SU-DHL-6 (cell line): ENCODE measurements at regions not wholly inside any gene's neighbourhood (a gene's known extent, or its start where the extent isn't known, plus 50 kb on each side); places are given as distances from the start of the nearest gene placed in this dataset.

Experiments
- H2AFZ ChIP-seq: fragments of 200-600 bp; sonication (generic); 2 replicates; pipeline ENCODE4 v1.6.1; 2014; ENCODE audit warnings: low read depth, mild to moderate bottlenecking, moderate library complexity, mixed read lengths, antibody characterized with exemption, low read length; ENCODE audit not compliant: severe bottlenecking
- H3F3A ChIP-seq: fragments of 200-600 bp; shearing (Covaris generic); 2 replicates; pipeline ENCODE4 v1.6.0; 2016; ENCODE audit warnings: antibody characterized with exemption, mild to moderate bottlenecking; ENCODE audit not compliant: insufficient read depth
- H3K27ac ChIP-seq: fragments of 200-600 bp; sonication (generic); 2 replicates; pipeline ENCODE4 v1.5.1; 2016; ENCODE audit warnings: low read depth, mild to moderate bottlenecking, low read length, moderate library complexity, mixed read lengths
- H3K27me3 ChIP-seq: fragments of 200-600 bp; sonication (generic), shearing (Covaris generic); 2 replicates; pipeline ENCODE4 v1.6.0; 2014; ENCODE audit warnings: mild to moderate bottlenecking, low read length
- H3K36me3 ChIP-seq: fragments of 200-600 bp; sonication (generic); 2 replicates; pipeline ENCODE4 v1.6.1; 2014; ENCODE audit warnings: mild to moderate bottlenecking, low read length, mixed read lengths
- H3K4me2 ChIP-seq: fragments of 300-600, 200-600 bp; shearing (Covaris generic), sonication (generic); 2 replicates; pipeline ENCODE4 v1.6.0; 2014; ENCODE audit warnings: low read length, low read depth, mild to moderate bottlenecking; ENCODE audit not compliant: poor library complexity, severe bottlenecking
- H3K4me3 ChIP-seq: fragments of 200-600 bp; sonication (generic); 2 replicates; pipeline ENCODE4 v1.5.1; 2014; ENCODE audit warnings: antibody characterized with exemption, low read length, mild to moderate bottlenecking, mixed read lengths; ENCODE audit not compliant: insufficient read depth, poor library complexity, severe bottlenecking
- H3K79me2 ChIP-seq: fragments of 200-600 bp; sonication (generic); 2 replicates; pipeline ENCODE4 v1.6.1; 2014; ENCODE audit warnings: mild to moderate bottlenecking, low read length, moderate library complexity; ENCODE audit not compliant: insufficient read depth
- H3K9ac ChIP-seq: fragments of 200-600 bp; sonication (generic); 2 replicates; pipeline ENCODE4 v1.7.0; 2014; ENCODE audit warnings: mild to moderate bottlenecking, low read length
- H3K9me2 ChIP-seq: fragments of 200-600 bp; sonication (generic); replicated peaks from 2 replicates; pipeline ENCODE4 v1.6.1; 2014; ENCODE audit warnings: low read length; ENCODE audit not compliant: insufficient read depth
- H3K9me3 ChIP-seq: fragments of 200-600 bp; sonication (generic); 2 replicates; pipeline ENCODE4 v1.6.1; 2014; ENCODE audit warnings: low read length, mixed read lengths; ENCODE audit not compliant: insufficient read depth
- H4K20me1 ChIP-seq: fragments of 200-600 bp; sonication (generic); 2 replicates; pipeline ENCODE4 v1.6.1; 2014; ENCODE audit warnings: low read depth, mild to moderate bottlenecking, antibody characterized with exemption, low read length, moderate library complexity, mixed read lengths
- CTCF ChIP-seq: fragments of 200-600 bp; sonication (generic); IDR thresholded peaks from one replicate; pipeline ENCODE4 v1.5.1; 2017; ENCODE audit warnings: antibody characterized with exemption, mild to moderate bottlenecking, low read length, moderate library complexity; ENCODE audit not compliant: insufficient read depth, poor library complexity, severe bottlenecking
- EZH2phosphoT487 ChIP-seq: fragments of 200-600 bp; sonication (generic), shearing (Covaris generic); conservative IDR thresholded peaks from 2 replicates; pipeline ENCODE4 v1.6.1; 2018; ENCODE audit warnings: mild to moderate bottlenecking, antibody characterized with exemption, low read length, moderate library complexity, mixed read lengths

- no peak overlapping the region for H3K27ac ChIP-seq
- no peak overlapping the region for H3K4me2 ChIP-seq
- H2AFZ ChIP-seq: no peak overlapping the region
- no peaks in the 10 kb centered on the region for H3F3A ChIP-seq
- TF ChIP-seq EZH2phosphoT487 (no peak), CTCF (no peak)
- H3K79me2 ChIP-seq: no peaks in the 10 kb centered on the region
- no peaks in the 10 kb centered on the region for H4K20me1 ChIP-seq
- H3K9me2 ChIP-seq: no peaks in the 10 kb centered on the region
- H3K27me3 ChIP-seq: no peaks in the 10 kb centered on the region
- H3K36me3 ChIP-seq: no peaks in the 10 kb centered on the region
- H3K4me3 ChIP-seq: no peak overlapping the region
- H3K9me3 ChIP-seq: no peaks in the 10 kb centered on the region
- H3K9ac ChIP-seq: no peak overlapping the region
These were observed 597.7 kb upstream of the BTBD3 start for GRCh38 chr20:11320033-11320432.

- H3K79me2 ChIP-seq: no peaks in the 10 kb centered on the region
- H3K4me3 ChIP-seq: no peak overlapping the region
- TF ChIP-seq CTCF (no peak), EZH2phosphoT487 (no peak)
- H3K4me2 ChIP-seq: no peak overlapping the region
- no peaks in the 10 kb centered on the region for H3F3A ChIP-seq
- no peaks in the 10 kb centered on the region for H3K27me3 ChIP-seq
- no peak overlapping the region for H3K9ac ChIP-seq
- H2AFZ ChIP-seq: no peak overlapping the region
- H3K36me3 ChIP-seq: no peaks in the 10 kb centered on the region
- no peaks in the 10 kb centered on the region for H3K9me2 ChIP-seq
- H3K9me3 ChIP-seq: no peaks in the 10 kb centered on the region
- H4K20me1 ChIP-seq: no peaks in the 10 kb centered on the region
- no peak overlapping the region for H3K27ac ChIP-seq
These were observed 593.9 kb upstream of the BTBD3 start for GRCh38 chr20:11323816-11324215.

GRCh38 chr20:11324990-11325389 is 592.7 kb upstream of the BTBD3 start:
- H3K9ac ChIP-seq: no peak overlapping the region
- no peak overlapping the region for H3K4me3 ChIP-seq
- no peaks in the 10 kb centered on the region for H3K36me3 ChIP-seq
- H3K9me3 ChIP-seq: no peaks in the 10 kb centered on the region
- H3F3A ChIP-seq: no peaks in the 10 kb centered on the region
- H3K9me2 ChIP-seq: no peaks in the 10 kb centered on the region
- H2AFZ ChIP-seq: no peak overlapping the region
- no peak overlapping the region for H3K4me2 ChIP-seq
- no peaks in the 10 kb centered on the region for H3K27me3 ChIP-seq
- no peaks in the 10 kb centered on the region for H3K79me2 ChIP-seq
- no peak overlapping the region for H3K27ac ChIP-seq
- no peak for TF ChIP-seq EZH2phosphoT487
- TF ChIP-seq CTCF: no peak
- no peaks in the 10 kb centered on the region for H4K20me1 ChIP-seq

- TF ChIP-seq CTCF: no peak
- no peak for TF ChIP-seq EZH2phosphoT487
- Histone ChIP-seq H3K4me2 (no peak overlapping the region), H3K9me2 (no peaks in the 10 kb centered on the region), H4K20me1 (no peaks in the 10 kb centered on the region), H3K27me3 (no peaks in the 10 kb centered on the region), H3K9ac (no peak overlapping the region), H3K9me3 (no peaks in the 10 kb centered on the region), H3K4me3 (no peak overlapping the region), H3K79me2 (no peaks in the 10 kb centered on the region), H3K27ac (no peak overlapping the region), H3F3A (no peaks in the 10 kb centered on the region), H3K36me3 (no peaks in the 10 kb centered on the region), H2AFZ (no peak overlapping the region)
These were observed 588.9 kb upstream of the BTBD3 start for GRCh38 chr20:11328839-11329238.
